A673 (cell line): ENCODE measurements at regions not wholly inside any gene's neighbourhood (a gene's known extent, or its start where the extent isn't known, plus 50 kb on each side); places are given as distances from the start of the nearest gene placed in this dataset.

Experiments used
- EZH2 ChIP-seq: fragments of 200-600 bp; sonication (generic); IDR thresholded peaks from 2 replicates; pipeline ENCODE4 v1.6.1; 2017; ENCODE audit warnings: borderline replicate concordance, low read depth, mild to moderate bottlenecking, mixed read lengths, antibody characterized with exemption, low read length; ENCODE audit not compliant: poor library complexity, severe bottlenecking
- TF ChIP-seq, protein P1 (sequence below): fragments of 300-800, 200-600 bp; sonication (generic); conservative IDR thresholded peaks from 2 replicates; pipeline ENCODE4 v1.5.1; 2017; ENCODE audit warnings: low read depth, mild to moderate bottlenecking, antibody characterized with exemption, low read length, moderate library complexity, mixed read lengths

DNA sequence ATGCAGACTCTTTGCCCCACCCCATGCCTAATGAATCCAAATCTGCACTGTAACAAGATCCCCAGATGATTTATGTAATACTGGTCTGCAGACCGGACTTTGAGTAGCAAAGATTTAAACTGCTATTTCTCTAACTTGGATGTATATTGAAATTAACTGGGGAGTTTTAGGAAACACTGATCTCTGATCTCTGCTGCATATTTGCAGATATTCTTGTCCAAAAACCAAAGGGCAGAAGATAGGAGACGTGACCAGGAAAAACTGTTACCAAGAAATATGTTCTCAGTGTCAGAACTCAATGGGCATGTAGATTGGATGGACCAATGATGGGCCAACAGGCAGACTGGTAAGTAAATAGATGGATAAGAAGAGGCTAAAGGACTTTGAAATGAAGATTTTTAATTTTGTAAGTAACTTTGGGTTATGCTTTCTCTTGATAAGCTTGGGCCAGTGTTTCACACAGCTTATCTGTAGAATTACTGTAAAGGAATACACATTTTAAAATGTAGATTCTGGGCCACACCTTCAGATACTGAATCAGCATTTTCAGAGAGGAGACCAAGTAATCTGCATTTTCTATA, 64.5 kb upstream of the TP63 start:
- TF ChIP-seq, protein P1, sequence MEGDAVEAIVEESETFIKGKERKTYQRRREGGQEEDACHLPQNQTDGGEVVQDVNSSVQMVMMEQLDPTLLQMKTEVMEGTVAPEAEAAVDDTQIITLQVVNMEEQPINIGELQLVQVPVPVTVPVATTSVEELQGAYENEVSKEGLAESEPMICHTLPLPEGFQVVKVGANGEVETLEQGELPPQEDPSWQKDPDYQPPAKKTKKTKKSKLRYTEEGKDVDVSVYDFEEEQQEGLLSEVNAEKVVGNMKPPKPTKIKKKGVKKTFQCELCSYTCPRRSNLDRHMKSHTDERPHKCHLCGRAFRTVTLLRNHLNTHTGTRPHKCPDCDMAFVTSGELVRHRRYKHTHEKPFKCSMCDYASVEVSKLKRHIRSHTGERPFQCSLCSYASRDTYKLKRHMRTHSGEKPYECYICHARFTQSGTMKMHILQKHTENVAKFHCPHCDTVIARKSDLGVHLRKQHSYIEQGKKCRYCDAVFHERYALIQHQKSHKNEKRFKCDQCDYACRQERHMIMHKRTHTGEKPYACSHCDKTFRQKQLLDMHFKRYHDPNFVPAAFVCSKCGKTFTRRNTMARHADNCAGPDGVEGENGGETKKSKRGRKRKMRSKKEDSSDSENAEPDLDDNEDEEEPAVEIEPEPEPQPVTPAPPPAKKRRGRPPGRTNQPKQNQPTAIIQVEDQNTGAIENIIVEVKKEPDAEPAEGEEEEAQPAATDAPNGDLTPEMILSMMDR: no peak
- no peak for TF ChIP-seq EZH2
